ENCODE measurements at regions not wholly inside any gene's neighbourhood (a gene's known extent, or its start where the extent isn't known, plus 50 kb on each side); places are given as distances from the start of the nearest gene placed in this dataset.

DNA sequence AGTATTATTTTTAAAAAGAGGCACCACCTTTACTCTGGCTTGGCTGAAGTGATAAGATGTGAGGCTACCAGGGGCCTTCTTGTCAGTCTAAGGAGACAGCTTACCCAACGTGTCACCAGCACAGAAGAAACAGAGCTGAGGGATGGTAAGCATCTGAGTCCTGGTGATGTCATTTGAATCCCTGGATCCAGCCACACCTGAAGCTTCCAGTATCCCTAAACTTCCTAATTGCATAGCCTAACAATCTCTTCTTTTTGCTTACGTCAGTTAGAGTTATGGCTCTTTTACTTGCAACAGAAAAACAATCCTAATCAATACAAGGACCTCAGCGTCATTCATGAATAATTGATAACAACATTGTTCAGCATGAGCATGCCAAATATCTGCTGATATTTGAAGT lies 436.6 kb downstream of the SHISA9 start:
- Histone ChIP-seq H4K20me1 (replicated peaks; ENCODE audit: control insufficient read depth, insufficient read depth, low read length) (no peaks in the 10 kb centered on the region), H3K27ac (ENCODE audit: extremely low read depth, low read depth, low read length) (no peak overlapping the region), H2AFZ (ENCODE audit: low read depth, low read length) (no peak overlapping the region), H3K4me1 (replicated peaks in 1 of 2; ENCODE audit: control insufficient read depth in 2 of 2, insufficient read depth in 2 of 2, low read length in 2 of 2) (no peaks in the 10 kb centered on the region), H3K9ac (ENCODE audit: insufficient read depth in 1 of 2, low read depth in 2 of 2, low read length in 2 of 2) (no peak overlapping the region), H3K27me3 (ENCODE audit: control insufficient read depth in 2 of 2, insufficient read depth in 2 of 2, low read length in 2 of 2) (no peaks in the 10 kb centered on the region), H3K4me3 (no peak overlapping the region), H3K79me2 (ENCODE audit: control insufficient read depth, insufficient read depth, low read length) (no peaks in the 10 kb centered on the region), H3K4me2 (ENCODE audit: insufficient read depth, low read length) (no peak overlapping the region), H3K36me3 (ENCODE audit: control insufficient read depth, insufficient read depth, low read length) (no peaks in the 10 kb centered on the region), H3K9me1 (ENCODE audit: control insufficient read depth, insufficient read depth, low read length) (no peaks in the 10 kb centered on the region), H3K9me3 (replicated peaks; ENCODE audit: control insufficient read depth, insufficient read depth, low read depth, low read length) (no peaks in the 10 kb centered on the region)
- no TSS peak for BruUV-seq (replicated peaks)
- DNase-seq (ENCODE audit: extremely low read depth in 1 of 4, low spot score in 3 of 4) (no peak), FAIRE-seq (no peak), ATAC-seq (no peak)
- in situ Hi-C loops (cut with MboI): no loop called here
- CTCF ChIA-PET (ENCODE audit: low intra/inter-chr PET ratio): no interaction called here
- TF ChIP-seq RBM22 (IDR thresholded peaks at IDR 0.05; ENCODE audit: low read depth, low read length, poor library complexity, severe bottlenecking) (no peak), XRCC3 (IDR thresholded peaks at IDR 0.05) (no peak), MIER1 (IDR thresholded peaks at IDR 0.05; ENCODE audit: low read depth) (no peak), TFE3 (CRISPR knock-in tag; IDR thresholded peaks at IDR 0.05) (no peak), KDM1A (IDR thresholded peaks at IDR 0.05) (no peak), FOSL1 (tag; conservative IDR thresholded peaks at IDR 0.05) (no peak), TARDBP (IDR thresholded peaks at IDR 0.05) (no peak), ELF2 (CRISPR knock-in tag; IDR thresholded peaks at IDR 0.05) (no peak), C11orf30 (IDR thresholded peaks at IDR 0.05; ENCODE audit: low read depth) (no peak), MEF2A (IDR thresholded peaks at IDR 0.05; ENCODE audit: control insufficient read depth, low read depth, low read length) (no peak)
- intact Hi-C loops (cut with micrococcal nuclease): no loop called here
- WGBS (ENCODE audit: insufficient coverage, low coverage, missing lambda C conversion rate): 0% methylated on average over 3 of the region's 3 CpGs
- POLR2A ChIA-PET: interaction anchor here (0.5 kb wide), 1 partner anchor 1899 kb away, joined by 3 read pairs; no protein-coding TSS in a partner anchor
